ENCODE measurements at regions not wholly inside any gene's neighbourhood (a gene's known extent, or its start where the extent isn't known, plus 50 kb on each side); places are given as distances from the start of the nearest gene placed in this dataset.

GRCh38 chr1:29447368-29447767 is 211.0 kb downstream of the PTPRU start:
- TF ChIP-seq EZH2 (IDR thresholded peaks at IDR 0.05) (no peak), CTCF (IDR thresholded peaks at IDR 0.05) (no peak), EZH2phosphoT487 (IDR thresholded peaks at IDR 0.05) (no peak)

Data from neural progenitor cell (in vitro differentiated cells).